SK-N-SH (cell line): ENCODE measurements at regions not wholly inside any gene's neighbourhood (a gene's known extent, or its start where the extent isn't known, plus 50 kb on each side); places are given as distances from the start of the nearest gene placed in this dataset.

ENCODE experiments used
- CTCF ChIA-PET: fragments of 300-600, 350-600 bp; formaldehyde crosslinking; extraction: SDS; loops from one replicate; lab custom pipeline; 2021; lab: Yijun Ruan, JAX
- POLR2A ChIA-PET: fragments of 350-600 bp; sonication (Branson Sonifier 250); formaldehyde crosslinking; extraction: SDS; loops from one replicate; lab custom pipeline; 2020; ENCODE audit warnings: antibody characterized with exemption, inconsistent platforms; lab: Yijun Ruan, JAX
- DNase-seq: peaks from one replicate; pipeline ENCODE4 v3.0.0; 2012
- H2AFZ ChIP-seq: fragments of 200-600 bp; sonication (generic); 2 replicates; pipeline ENCODE4 v1.8.1; 2016; ENCODE audit warnings: antibody characterized with exemption, mild to moderate bottlenecking, low read depth
- H3F3A ChIP-seq: fragments of 200-600 bp; sonication (generic); replicated peaks from 2 replicates; pipeline ENCODE3; 2016; ENCODE audit warnings: antibody characterized with exemption, mild to moderate bottlenecking; ENCODE audit not compliant: insufficient read depth
- H3K27ac ChIP-seq, 2 experiments: fragments of 200-500 bp in 1 of 2; fragments of 200-600 bp in 1 of 2; sonication (Bioruptor generic) in 1 of 2; sonication (generic), shearing (Covaris generic) in 1 of 2; 2 replicates each; pipeline versions ENCODE4 v1.5.1 to v1.6.1; 2014 to 2016; ENCODE audit warnings: low read depth in 2 of 2, inconsistent platforms in 1 of 2, low read length in 1 of 2, mild to moderate bottlenecking in 1 of 2, mixed read lengths in 1 of 2
- H3K27me3 ChIP-seq: fragments of 200-600 bp; sonication (generic), shearing (Covaris generic); 2 replicates; pipeline ENCODE4 v1.6.1; 2016; ENCODE audit warnings: mixed run types; ENCODE audit not compliant: insufficient read depth
- H3K36me3 ChIP-seq, 2 experiments: fragments of 200-500 bp in 1 of 2; fragments of 200-600 bp in 1 of 2; sonication (Bioruptor generic) in 1 of 2; sonication (generic) in 1 of 2; replicated peaks in 1 of 2; 2 replicates each; pipeline versions ENCODE3 to v1.5.1; 2014 to 2016; ENCODE audit warnings: low read length in 1 of 2, mild to moderate bottlenecking in 1 of 2; ENCODE audit not compliant: insufficient read depth in 2 of 2, control insufficient read depth in 1 of 2
- H3K4me1 ChIP-seq, 2 experiments: fragments of 200-500 bp in 1 of 2; fragments of 200-600 bp in 1 of 2; sonication (Bioruptor generic) in 1 of 2; sonication (generic), shearing (Covaris generic) in 1 of 2; 2 replicates each; pipeline versions ENCODE4 v1.5.1 to v1.6.1; 2014 to 2016; ENCODE audit warnings: low read depth in 1 of 2, low read length in 1 of 2, mixed run types in 1 of 2; ENCODE audit not compliant: insufficient read depth in 2 of 2, control insufficient read depth in 1 of 2
- H3K4me2 ChIP-seq: fragments of 200-600 bp; sonication (generic), shearing (Covaris generic); 2 replicates; pipeline ENCODE4 v1.6.1; 2017; ENCODE audit warnings: mixed run types
- H3K4me3 ChIP-seq, 2 experiments: fragments of 200-500 bp in 1 of 2; fragments of 200-600 bp in 1 of 2; sonication (Bioruptor generic) in 1 of 2; sonication (generic), shearing (Covaris generic) in 1 of 2; 2 replicates each; pipeline versions ENCODE4 v1.5.1 to v1.8.1; 2014 to 2016; ENCODE audit warnings: low read depth in 2 of 2, inconsistent platforms in 1 of 2, low read length in 1 of 2, mild to moderate bottlenecking in 1 of 2, mixed read lengths in 1 of 2, moderate library complexity in 1 of 2
- H3K79me2 ChIP-seq: fragments of 200-600 bp; sonication (generic); 2 replicates; pipeline ENCODE4 v1.8.1; 2017; ENCODE audit warnings: mild to moderate bottlenecking; ENCODE audit not compliant: insufficient read depth
- H3K9ac ChIP-seq: fragments of 200-600 bp; sonication (generic); 2 replicates; pipeline ENCODE4 v1.6.1; 2017; ENCODE audit warnings: mixed run types
- H3K9me2 ChIP-seq: fragments of 200-600 bp; sonication (generic); 2 replicates; pipeline ENCODE4 v1.6.1; 2017; ENCODE audit warnings: mixed run types
- H3K9me3 ChIP-seq: fragments of 200-600 bp; sonication (generic); 2 replicates; pipeline ENCODE4 v1.6.1; 2017; ENCODE audit warnings: mixed run types, mild to moderate bottlenecking, moderate library complexity
- H4K20me1 ChIP-seq: fragments of 200-600 bp; sonication (generic); 2 replicates; pipeline ENCODE4 v1.6.1; 2017; ENCODE audit warnings: mild to moderate bottlenecking, mixed run types; ENCODE audit not compliant: insufficient read depth
- CHD2 ChIP-seq: fragments of 150-350 bp; IDR thresholded peaks from 2 replicates; pipeline ENCODE4 v1.6.1; 2018; ENCODE audit warnings: low read length; ENCODE audit not compliant: partially characterized antibody
- CTCF ChIP-seq: fragments of 200-600 bp; sonication (generic); IDR thresholded peaks from 2 replicates; pipeline ENCODE4 v1.6.1; 2017; ENCODE audit warnings: antibody characterized with exemption, mild to moderate bottlenecking, moderate library complexity
- ELF1 ChIP-seq: IDR thresholded peaks from 2 replicates; pipeline ENCODE4 v1.4.0; 2012
- EP300 ChIP-seq, 2 experiments: IDR thresholded peaks; 2 replicates each; pipeline versions ENCODE4 v1.4.0 to v1.6.1; 2012; ENCODE audit warnings: borderline replicate concordance in 1 of 2, low read depth in 1 of 2, low read length in 1 of 2
- GABPA ChIP-seq: IDR thresholded peaks from 2 replicates; pipeline ENCODE4 v1.4.0; 2012; ENCODE audit warnings: low read depth, mild to moderate bottlenecking
- GATA2 ChIP-seq: sonication (generic); formaldehyde crosslinking; IDR thresholded peaks from 2 replicates; pipeline ENCODE4 v1.5.0; 2020; ENCODE audit warnings: mild to moderate bottlenecking, missing genetic modification reagents
- IRF3 ChIP-seq: fragments of 150-350 bp; IDR thresholded peaks from 2 replicates; pipeline ENCODE4 v1.6.1; 2016; ENCODE audit warnings: mild to moderate bottlenecking, low read depth, low read length
- JUND ChIP-seq: IDR thresholded peaks from 2 replicates; pipeline ENCODE4 v1.4.0; 2012
- MEF2A ChIP-seq: IDR thresholded peaks from 2 replicates; pipeline ENCODE4 v1.4.0; 2012; ENCODE audit warnings: low read depth, borderline replicate concordance
- NRF1 ChIP-seq: IDR thresholded peaks from 2 replicates; pipeline ENCODE4 v1.6.1; 2012; ENCODE audit warnings: low read depth, mild to moderate bottlenecking, low read length
- POLR2AphosphoS5 ChIP-seq: IDR thresholded peaks from 2 replicates; pipeline ENCODE4 v1.6.1; 2012; ENCODE audit warnings: low read depth, low read length
- RAD21 ChIP-seq: IDR thresholded peaks from 2 replicates; pipeline ENCODE4 v1.6.1; 2012; ENCODE audit warnings: mild to moderate bottlenecking, low read length
- RCOR1 ChIP-seq: fragments of 150-350 bp; IDR thresholded peaks from 2 replicates; pipeline ENCODE4 v1.6.1; 2017; ENCODE audit warnings: antibody characterized with exemption, low read length
- RFX5 ChIP-seq: IDR thresholded peaks from 2 replicates; pipeline ENCODE4 v1.6.1; 2012; ENCODE audit warnings: mild to moderate bottlenecking, improper control_type of control experiment, low read length
- RXRA ChIP-seq: IDR thresholded peaks from 2 replicates; pipeline ENCODE4 v1.4.0; 2012; ENCODE audit warnings: low read depth, mild to moderate bottlenecking, borderline replicate concordance
- SMC3 ChIP-seq: IDR thresholded peaks from 2 replicates; pipeline ENCODE4 v1.6.1; 2012; ENCODE audit warnings: low read depth, low read length, improper control_type of control experiment
- TCF12 ChIP-seq: IDR thresholded peaks from 2 replicates; pipeline ENCODE4 v1.4.0; 2012
- TEAD4 ChIP-seq: IDR thresholded peaks from 2 replicates; pipeline ENCODE4 v1.4.0; 2012; ENCODE audit warnings: mild to moderate bottlenecking, borderline replicate concordance; ENCODE audit not compliant: insufficient read depth
- USF2 ChIP-seq: fragments of 150-350 bp; IDR thresholded peaks from 2 replicates; pipeline ENCODE4 v1.6.1; 2017; ENCODE audit warnings: antibody characterized with exemption, low read length, low read depth, borderline replicate concordance
- YY1 ChIP-seq: IDR thresholded peaks from 2 replicates; pipeline ENCODE4 v1.4.0; 2012; ENCODE audit warnings: low read depth, mild to moderate bottlenecking
- WGBS: methylation state at CpG from one replicate; pipeline ENCODE4 v1.1.6; 2017; ENCODE audit warnings: low lambda C conversion rate; 5-methylcytosine and 5-hydroxymethylcytosine counted together
- TF ChIP-seq, protein P1 (sequence below): IDR thresholded peaks from 2 replicates; pipeline ENCODE4 v1.4.0; 2012; ENCODE audit warnings: low read depth, borderline replicate concordance

- TF ChIP-seq ELF1 (no peak), USF2 (no peak), RAD21 (no peak), CTCF (no peak), TEAD4 (no peak), NRF1 (no peak), MEF2A (no peak), RFX5 (no peak), EP300 (IDR thresholded peaks at IDR 0.05; ENCODE audit: borderline replicate concordance in 1 of 2, low read depth in 1 of 2, low read length in 1 of 2) (no peak), CHD2 (no peak), YY1 (no peak)
- TF ChIP-seq, all 33 proteins: peak for 0
Measured at GRCh38 chr17:34178092-34178491, 77.0 kb upstream of the CCL2 start (continued).

GRCh38 chr17:34182036-34182803 is 72.9 kb upstream of the CCL2 start:
- Histone ChIP-seq H3K79me2 (no peaks in the 10 kb centered on the region), H2AFZ (no peak overlapping the region), H3K27ac (peak overlapping the region in 1 of 2 experiments; percentile 50; a peak in 2 of 4 replicates), H3K9me2 (no peaks in the 10 kb centered on the region), H3K4me1 (peaks cover 0 to 6% of the 10 kb centered on the region in 2 experiments; a peak in 1 of 4 replicates), H3K9ac (no peak overlapping the region), H3K27me3 (no peaks in the 10 kb centered on the region), H3K9me3 (no peaks in the 10 kb centered on the region), H3K4me3 (no peak overlapping the region), H4K20me1 (no peaks in the 10 kb centered on the region), H3K36me3 (no peaks in the 10 kb centered on the region), H3F3A (no peaks in the 10 kb centered on the region), H3K4me2 (no peak overlapping the region)
- WGBS: 7% methylated on average over 6 of the region's 6 CpGs
- peak; percentile 30 for DNase-seq
- TF ChIP-seq POLR2AphosphoS5 (no peak), RCOR1 (0 out of 2 replicates have a peak, but pooled peaks have one; percentile 25), RXRA (no peak), MEF2A (no peak), TCF12 (no peak), CTCF (no peak), RFX5 (no peak), SMC3 (no peak), YY1 (no peak), JUND (no peak), IRF3 (no peak), GATA2 (peak; percentile 58), EP300 (IDR thresholded peaks at IDR 0.05; ENCODE audit: borderline replicate concordance in 1 of 2, low read depth in 1 of 2, low read length in 1 of 2) (no peak), RAD21 (no peak), GABPA (no peak)
- TF ChIP-seq, protein P1, sequence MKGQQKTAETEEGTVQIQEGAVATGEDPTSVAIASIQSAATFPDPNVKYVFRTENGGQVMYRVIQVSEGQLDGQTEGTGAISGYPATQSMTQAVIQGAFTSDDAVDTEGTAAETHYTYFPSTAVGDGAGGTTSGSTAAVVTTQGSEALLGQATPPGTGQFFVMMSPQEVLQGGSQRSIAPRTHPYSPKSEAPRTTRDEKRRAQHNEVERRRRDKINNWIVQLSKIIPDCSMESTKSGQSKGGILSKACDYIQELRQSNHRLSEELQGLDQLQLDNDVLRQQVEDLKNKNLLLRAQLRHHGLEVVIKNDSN: no peak
- ChIA-PET CTCF (interaction anchor here (0.6 to 1.8 kb wide), 8 partner anchors 11 to 456 kb away, joined by 3 to 8 read pairs (median 4); no protein-coding TSS in a partner anchor), POLR2A (no interaction called here)
